HG02642 (cell line): ENCODE measurements at regions not wholly inside any gene's neighbourhood (a gene's known extent, or its start where the extent isn't known, plus 50 kb on each side); places are given as distances from the start of the nearest gene placed in this dataset.
"Not testable (repeated sequence)": the region's sequence is repeated elsewhere in the genome, so short reads cannot be mapped to it uniquely, and the experiment has no call there.

Experiments
- ATAC-seq: cut with Tn5 transposase; IDR thresholded peaks from one replicate; pipeline ENCODE4 v1.9.1; 2021; ENCODE audit warnings: mild to moderate bottlenecking; ENCODE audit not compliant: unreplicated experiment, poor library complexity

DNA sequence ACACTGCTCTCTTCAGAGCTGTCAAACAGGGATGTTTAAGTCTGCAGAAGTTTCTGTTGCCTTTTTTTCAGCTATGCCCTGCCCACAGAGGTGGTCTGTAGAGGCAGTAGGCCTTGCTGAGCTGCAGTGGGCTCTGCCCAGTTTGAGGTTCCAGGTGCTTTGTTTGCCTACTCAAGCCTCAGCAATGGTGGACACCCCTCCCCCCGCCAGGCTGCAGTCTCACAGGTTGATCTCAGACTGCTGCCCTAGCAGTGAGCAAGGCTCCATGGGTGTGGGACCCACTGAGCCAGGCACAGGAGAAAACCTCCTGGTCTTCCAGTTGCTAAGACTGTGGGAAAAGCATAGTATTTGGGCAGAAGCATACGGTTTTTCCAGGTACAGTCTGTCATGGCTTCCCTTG is 338.8 kb upstream of the NDST4 start:
- ATAC-seq = not testable (repeated sequence)

DNA sequence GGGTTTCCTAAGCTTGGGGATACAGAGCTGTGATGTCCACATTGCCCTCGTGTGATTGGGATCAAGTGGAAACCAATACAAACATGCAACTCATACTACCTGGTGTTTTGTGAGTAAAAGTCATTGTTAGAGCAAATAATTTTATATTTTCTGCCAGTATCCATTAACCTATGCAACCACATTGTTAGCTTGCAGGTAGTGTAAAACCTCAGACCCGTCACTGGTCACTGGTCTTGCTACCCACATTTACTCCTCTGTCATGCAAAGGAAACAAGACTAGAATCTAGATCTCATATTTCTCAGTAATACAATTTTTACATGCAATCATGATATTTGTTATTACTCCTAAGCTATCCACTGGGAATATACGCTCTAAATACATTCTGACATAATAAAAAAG is 324.3 kb upstream of the NDST4 start:
- ATAC-seq = no peak

DNA sequence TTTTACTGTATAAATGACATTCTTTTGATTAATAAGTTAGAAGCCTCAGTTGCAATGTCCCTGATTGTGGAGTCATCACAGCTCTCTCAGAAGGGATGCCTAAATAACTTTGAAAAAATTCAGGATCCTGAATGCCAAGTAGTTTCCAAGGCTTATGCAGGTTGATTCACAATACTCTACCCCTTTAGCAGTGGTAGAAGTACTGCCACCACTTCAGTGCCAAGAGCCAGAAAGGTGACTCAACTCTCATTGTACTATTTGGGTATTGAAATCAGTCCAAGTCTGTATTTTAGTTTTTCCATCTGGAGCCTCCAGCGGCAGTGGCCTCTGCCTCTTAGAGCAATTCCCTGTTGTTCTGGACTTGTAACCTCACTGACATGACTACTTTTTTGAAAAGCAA is 320.1 kb upstream of the NDST4 start:
- no peak for ATAC-seq

GRCh38 chr4:115430024-115430423 is 316.6 kb upstream of the NDST4 start:
- no peak for ATAC-seq

- ATAC-seq = no peak
Observed at GRCh38 chr4:115428455-115428854, 315.0 kb upstream of the NDST4 start.

DNA sequence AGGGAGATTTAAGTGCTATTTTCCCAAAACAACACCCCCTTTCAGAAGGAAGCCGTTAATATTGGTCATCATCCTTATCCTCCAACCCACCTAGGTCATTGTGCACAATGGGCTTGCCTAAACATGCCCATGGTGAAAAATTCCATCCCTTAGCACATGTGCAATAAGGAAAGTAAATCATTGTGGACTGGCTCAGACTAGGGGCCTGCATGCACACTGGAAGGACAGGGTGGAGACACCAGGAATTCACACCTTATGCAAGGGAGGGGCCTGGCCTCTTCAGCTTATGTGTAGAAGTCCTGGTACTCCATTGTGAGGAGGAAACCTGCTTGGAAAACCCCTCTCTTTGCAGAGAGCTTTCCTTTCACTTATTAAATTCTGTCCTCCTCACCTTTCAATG is 311.4 kb upstream of the NDST4 start:
- no peak for ATAC-seq

- ATAC-seq = no peak
Observed at GRCh38 chr4:115418635-115419396, 305.4 kb upstream of the NDST4 start.

DNA sequence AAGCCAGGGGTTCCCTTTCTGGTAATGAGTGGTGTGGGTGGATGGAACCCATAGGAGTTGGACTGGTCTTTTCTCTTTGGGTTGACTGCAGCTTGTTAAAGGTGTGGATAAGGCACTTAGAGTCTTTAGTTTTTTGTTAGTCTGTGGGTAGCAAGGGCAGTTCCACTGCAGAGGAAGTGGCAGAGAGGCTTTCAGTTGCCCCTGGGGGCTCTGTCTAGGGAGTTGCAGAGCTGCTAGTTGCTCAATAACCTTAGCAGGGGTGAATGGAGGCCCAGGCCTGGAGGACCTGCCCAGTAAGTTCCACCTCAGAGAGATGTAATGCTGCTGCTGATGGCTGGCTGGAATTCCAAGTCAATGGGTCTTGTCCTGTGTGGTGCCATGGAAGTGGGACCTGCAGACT is 282.6 kb upstream of the NDST4 start:
- ATAC-seq = no peak

GRCh38 chr4:115376866-115377265 is 263.4 kb upstream of the NDST4 start:
- ATAC-seq = no peak

GRCh38 chr4:115374621-115375020 is 261.2 kb upstream of the NDST4 start:
- no peak for ATAC-seq

- ATAC-seq = no peak
Observed at GRCh38 chr4:115370490-115370889, 257.1 kb upstream of the NDST4 start.

GRCh38 chr4:115370012-115370411 is 256.6 kb upstream of the NDST4 start:
- ATAC-seq = no peak

- ATAC-seq = no peak
Observed at GRCh38 chr4:115366390-115366789, 253.0 kb upstream of the NDST4 start.

DNA sequence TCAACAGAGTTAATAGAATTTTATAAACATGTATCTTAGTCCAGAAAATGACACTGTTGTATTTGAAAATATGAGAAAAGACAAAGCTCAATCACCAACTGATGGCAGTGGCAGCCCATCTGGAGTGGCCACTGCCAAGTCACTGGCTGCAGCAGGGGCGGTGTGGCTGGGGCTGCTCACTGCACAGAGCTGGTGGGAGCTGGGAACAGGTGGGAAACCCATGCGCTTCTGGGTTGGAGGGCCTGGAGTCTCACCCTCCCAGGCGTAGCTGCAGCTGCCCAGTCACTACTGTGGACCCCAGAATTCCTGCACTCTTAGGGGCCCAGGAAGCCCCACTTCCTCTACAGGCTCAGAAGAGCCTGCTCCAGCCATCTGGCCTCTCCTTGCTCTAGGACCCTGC is 251.8 kb upstream of the NDST4 start:
- no peak for ATAC-seq

DNA sequence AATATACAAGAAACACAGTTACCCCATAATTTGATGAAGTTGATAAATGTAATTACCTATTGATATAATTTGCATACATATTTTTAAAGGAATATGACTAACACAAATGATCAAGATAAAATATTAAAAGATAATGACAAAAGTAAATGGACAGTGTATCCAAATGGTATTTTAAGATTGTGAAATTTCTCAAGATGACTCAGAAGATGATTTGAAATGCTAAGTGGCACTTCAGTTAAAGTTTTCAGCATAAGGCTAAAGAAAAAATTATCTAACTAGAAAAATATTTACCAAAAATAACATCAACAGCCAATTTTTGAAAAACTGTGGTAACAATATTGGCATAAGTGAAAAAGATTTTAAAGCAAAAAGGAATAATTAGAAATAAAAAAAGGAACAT is 248.4 kb upstream of the NDST4 start:
- ATAC-seq = no peak

- no peak for ATAC-seq
Observed at GRCh38 chr4:115360431-115360830, 247.0 kb upstream of the NDST4 start.

DNA sequence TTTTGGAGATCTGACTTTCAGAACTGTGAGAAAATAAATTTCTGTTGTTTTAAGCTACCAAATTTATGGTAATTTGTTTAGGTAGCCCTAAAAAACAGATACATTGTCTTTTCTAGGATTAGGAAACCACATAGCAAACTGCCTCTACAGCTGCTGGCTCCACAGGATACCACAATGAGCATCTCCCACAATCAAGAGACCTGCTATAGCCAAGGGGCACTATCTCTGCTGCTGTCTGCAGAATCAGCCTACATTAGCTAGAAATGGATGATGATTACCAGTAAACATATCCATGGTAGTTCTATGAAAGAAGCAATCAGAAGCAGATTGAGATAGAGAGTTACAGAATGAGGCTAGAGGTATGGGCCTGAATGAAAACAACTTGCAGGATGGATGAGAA is 244.4 kb upstream of the NDST4 start:
- ATAC-seq = no peak

GRCh38 chr4:115356176-115356575 is 242.8 kb upstream of the NDST4 start:
- no peak for ATAC-seq

DNA sequence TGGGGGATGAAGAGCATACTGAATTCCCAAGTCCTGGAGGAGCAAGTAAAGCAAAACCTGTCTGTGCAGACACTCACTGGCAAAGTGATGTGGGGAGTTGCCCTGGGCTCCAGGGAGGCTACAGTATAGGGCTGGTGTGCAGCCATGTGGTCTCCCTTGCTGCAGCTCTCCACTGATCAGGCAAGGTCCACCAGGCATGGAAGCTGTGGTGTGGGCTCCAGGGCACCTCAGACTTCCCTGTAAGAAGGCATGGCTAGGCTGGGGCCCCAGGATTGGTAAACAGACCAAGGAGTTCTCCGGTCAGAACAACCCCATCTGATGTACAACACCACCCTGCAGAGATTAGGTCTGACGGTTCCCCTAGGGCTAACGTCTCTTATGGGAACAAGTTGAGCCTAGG is 241.9 kb upstream of the NDST4 start:
- no peak for ATAC-seq

GRCh38 chr4:115353370-115353769 is 239.9 kb upstream of the NDST4 start:
- ATAC-seq = no peak

DNA sequence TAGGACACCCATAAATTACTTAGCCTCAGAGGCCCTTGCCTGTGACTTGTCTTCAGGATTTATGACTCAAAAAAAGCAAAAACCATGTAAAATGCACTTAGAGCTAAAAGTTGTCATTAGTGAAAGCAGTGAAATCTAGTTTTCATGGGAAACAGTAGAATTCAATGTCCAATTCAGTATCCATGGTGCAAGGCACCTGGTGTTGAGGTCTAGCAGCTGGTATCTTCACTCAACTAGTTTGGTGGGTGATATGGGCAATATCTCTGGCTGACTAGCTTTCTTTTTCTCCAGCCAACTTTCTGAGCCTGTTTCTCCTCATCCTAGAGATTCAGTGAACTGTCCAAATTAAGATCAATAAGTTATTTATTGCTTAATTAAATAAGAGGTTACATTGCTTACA is 229.8 kb upstream of the NDST4 start:
- ATAC-seq = no peak

DNA sequence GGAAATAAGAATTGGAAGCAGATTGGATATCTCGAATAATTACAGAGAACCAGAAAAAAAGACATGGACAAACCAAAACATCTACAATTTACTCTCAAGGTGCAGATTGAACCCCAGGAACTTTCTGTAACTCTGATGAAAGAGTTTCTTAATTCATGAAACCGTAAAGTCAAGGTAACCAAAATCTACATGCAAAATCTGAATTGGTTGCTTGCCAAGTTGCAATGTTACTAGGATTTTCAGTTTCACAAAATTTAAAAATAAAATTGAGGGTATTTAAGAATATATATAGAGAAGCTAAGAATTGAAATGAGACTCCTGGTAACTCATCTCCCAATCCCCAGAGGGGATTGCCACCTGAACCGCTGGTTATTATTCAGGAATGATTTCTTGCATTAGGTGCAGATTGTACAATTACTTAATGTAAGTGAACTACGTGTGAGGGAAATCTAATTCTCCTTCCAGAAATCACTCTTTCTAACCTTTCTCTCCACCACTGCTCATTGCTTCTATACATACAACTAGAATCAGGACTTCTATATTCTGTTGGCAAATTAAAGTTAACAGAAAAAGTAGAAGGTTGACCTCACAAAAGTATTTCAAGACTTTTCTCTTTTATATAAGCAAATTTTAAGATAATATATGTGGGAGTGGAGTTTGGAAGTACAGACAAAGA is 221.5 kb upstream of the NDST4 start:
- no peak for ATAC-seq
